ENCODE measurements at regions not wholly inside any gene's neighbourhood (a gene's known extent, or its start where the extent isn't known, plus 50 kb on each side); places are given as distances from the start of the nearest gene placed in this dataset.

DNA sequence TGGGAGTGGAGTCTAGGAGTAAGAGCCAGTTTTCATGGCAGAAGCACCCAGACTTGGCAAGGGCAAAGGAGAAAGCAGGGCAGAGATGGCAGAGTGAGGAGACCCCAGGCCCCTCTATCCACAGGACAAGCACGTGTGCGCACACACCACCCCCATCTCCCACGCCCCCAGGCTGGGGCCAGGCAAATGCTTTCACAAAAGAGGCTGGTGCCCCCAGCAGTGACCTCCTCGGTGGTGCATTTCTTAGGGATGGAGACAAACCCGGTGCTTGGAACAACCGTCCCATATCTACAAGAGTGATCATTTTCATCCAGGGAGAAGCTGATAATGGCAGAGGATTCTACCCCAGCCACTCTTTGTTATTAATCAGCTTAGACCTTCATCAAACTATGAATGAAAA is 62.0 kb downstream of the KCNF1 start:
- TF ChIP-seq RARB (CRISPR knock-in tag; IDR thresholded peaks at IDR 0.05) (no peak), CSRNP3 (CRISPR knock-in tag; IDR thresholded peaks at IDR 0.05) (no peak), ZFP30 (CRISPR knock-in tag; IDR thresholded peaks at IDR 0.05) (no peak), ZNF8 (CRISPR knock-in tag; IDR thresholded peaks at IDR 0.05) (no peak), PPARA (CRISPR knock-in tag; IDR thresholded peaks at IDR 0.05; ENCODE audit: borderline replicate concordance) (no peak), ZNF70 (CRISPR knock-in tag; IDR thresholded peaks at IDR 0.05) (no peak), GLIS3 (CRISPR knock-in tag; IDR thresholded peaks at IDR 0.05) (no peak), ZFP3 (CRISPR knock-in tag; IDR thresholded peaks at IDR 0.05) (no peak)

GRCh38 chr2:10977003-10977402 is 65.3 kb downstream of the KCNF1 start:
- no peak for TF ChIP-seq OSR1 (CRISPR knock-in tag; IDR thresholded peaks at IDR 0.05)
- TF ChIP-seq POU6F1 (CRISPR knock-in tag; IDR thresholded peaks at IDR 0.05; ENCODE audit: borderline replicate concordance, low read depth) = no peak
- no peak for TF ChIP-seq CSDC2 (CRISPR knock-in tag; IDR thresholded peaks at IDR 0.05)
- no peak for TF ChIP-seq ZFP3 (CRISPR knock-in tag; IDR thresholded peaks at IDR 0.05)
- no peak for TF ChIP-seq ESRRG (CRISPR knock-in tag; IDR thresholded peaks at IDR 0.05)
- no peak for TF ChIP-seq TOX (CRISPR knock-in tag; IDR thresholded peaks at IDR 0.05; ENCODE audit: borderline replicate concordance)
- TF ChIP-seq, protein P1, sequence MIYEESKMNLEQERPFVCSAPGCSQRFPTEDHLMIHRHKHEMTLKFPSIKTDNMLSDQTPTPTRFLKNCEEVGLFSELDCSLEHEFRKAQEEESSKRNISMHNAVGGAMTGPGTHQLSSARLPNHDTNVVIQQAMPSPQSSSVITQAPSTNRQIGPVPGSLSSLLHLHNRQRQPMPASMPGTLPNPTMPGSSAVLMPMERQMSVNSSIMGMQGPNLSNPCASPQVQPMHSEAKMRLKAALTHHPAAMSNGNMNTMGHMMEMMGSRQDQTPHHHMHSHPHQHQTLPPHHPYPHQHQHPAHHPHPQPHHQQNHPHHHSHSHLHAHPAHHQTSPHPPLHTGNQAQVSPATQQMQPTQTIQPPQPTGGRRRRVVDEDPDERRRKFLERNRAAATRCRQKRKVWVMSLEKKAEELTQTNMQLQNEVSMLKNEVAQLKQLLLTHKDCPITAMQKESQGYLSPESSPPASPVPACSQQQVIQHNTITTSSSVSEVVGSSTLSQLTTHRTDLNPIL (CRISPR knock-in tag; IDR thresholded peaks at IDR 0.05; ENCODE audit: low read depth) = no peak
- no peak for TF ChIP-seq PPARA (CRISPR knock-in tag; IDR thresholded peaks at IDR 0.05; ENCODE audit: borderline replicate concordance)
- no peak for TF ChIP-seq ARNTL (CRISPR knock-in tag; IDR thresholded peaks at IDR 0.05; ENCODE audit: borderline replicate concordance, low read depth)
- no peak for TF ChIP-seq RARB (CRISPR knock-in tag; IDR thresholded peaks at IDR 0.05)
- TF ChIP-seq TSHZ2 (CRISPR knock-in tag; IDR thresholded peaks at IDR 0.05) = no peak
- no peak for TF ChIP-seq ZFP30 (CRISPR knock-in tag; IDR thresholded peaks at IDR 0.05)
- no peak for TF ChIP-seq SNAI2 (CRISPR knock-in tag; IDR thresholded peaks at IDR 0.05)
- no peak for TF ChIP-seq GLIS3 (CRISPR knock-in tag; IDR thresholded peaks at IDR 0.05)
- TF ChIP-seq, protein P2, sequence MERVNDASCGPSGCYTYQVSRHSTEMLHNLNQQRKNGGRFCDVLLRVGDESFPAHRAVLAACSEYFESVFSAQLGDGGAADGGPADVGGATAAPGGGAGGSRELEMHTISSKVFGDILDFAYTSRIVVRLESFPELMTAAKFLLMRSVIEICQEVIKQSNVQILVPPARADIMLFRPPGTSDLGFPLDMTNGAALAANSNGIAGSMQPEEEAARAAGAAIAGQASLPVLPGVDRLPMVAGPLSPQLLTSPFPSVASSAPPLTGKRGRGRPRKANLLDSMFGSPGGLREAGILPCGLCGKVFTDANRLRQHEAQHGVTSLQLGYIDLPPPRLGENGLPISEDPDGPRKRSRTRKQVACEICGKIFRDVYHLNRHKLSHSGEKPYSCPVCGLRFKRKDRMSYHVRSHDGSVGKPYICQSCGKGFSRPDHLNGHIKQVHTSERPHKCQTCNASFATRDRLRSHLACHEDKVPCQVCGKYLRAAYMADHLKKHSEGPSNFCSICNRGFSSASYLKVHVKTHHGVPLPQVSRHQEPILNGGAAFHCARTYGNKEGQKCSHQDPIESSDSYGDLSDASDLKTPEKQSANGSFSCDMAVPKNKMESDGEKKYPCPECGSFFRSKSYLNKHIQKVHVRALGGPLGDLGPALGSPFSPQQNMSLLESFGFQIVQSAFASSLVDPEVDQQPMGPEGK (CRISPR knock-in tag; IDR thresholded peaks at IDR 0.05; ENCODE audit: borderline replicate concordance) = no peak
- no peak for TF ChIP-seq ZC3H10 (CRISPR knock-in tag; IDR thresholded peaks at IDR 0.05)
- no peak for ATAC-seq

More for the DNA sequence above, 62.0 kb downstream of the KCNF1 start:
- ATAC-seq = no peak

DNA sequence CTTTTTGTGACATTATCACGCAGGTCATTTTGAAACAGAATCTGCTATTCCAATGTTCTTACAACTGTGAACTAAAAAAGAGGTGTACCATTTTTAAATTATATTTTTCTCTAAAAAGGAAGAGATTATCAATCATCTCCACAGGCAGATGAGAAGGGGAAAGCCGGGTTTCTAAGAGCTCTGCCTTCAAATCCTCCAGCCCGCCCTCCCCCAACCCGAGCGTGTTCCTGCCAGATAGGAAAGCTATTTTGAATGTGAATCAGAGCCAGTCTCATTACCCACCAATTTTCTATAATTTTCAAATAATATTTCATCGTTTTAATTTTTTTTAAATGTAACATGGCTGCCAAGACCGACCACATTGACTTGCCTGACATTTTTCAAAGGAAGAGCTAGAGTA is 65.9 kb downstream of the KCNF1 start:
- ATAC-seq = no peak

DNA sequence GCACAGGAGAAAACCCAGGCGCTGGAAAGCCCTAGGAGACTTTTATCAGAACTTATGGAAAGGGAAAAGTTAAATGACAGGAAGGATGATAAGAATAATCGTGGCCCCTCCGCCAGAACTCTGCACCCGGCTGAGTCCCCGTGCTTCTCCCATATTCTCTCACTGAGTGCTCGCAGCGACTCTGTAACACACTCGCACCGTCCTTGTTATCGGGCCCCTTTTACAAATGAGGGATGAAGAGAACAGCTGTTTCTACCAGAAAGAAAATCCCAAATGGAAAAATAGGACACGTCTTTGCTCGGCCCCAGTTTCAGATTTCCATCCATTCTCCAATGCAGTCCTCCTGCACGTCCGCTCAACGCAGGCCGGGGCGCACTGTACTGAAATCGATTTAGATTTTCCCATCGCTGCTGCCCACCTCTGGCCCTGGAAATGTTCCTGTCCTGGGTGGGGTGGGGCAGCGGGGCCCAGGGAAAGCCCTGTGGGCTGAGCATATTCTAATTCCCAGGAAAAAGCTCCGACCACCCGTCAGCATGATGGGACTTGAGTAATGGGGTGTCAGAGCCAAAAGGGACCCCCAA is 66.4 kb downstream of the KCNF1 start:
- no peak for ATAC-seq

More for the DNA sequence above, 65.9 kb downstream of the KCNF1 start:
- TF ChIP-seq ESRRG (CRISPR knock-in tag; IDR thresholded peaks at IDR 0.05) = no peak

More for the DNA sequence above, 66.4 kb downstream of the KCNF1 start:
- TF ChIP-seq TOX (CRISPR knock-in tag; IDR thresholded peaks at IDR 0.05; ENCODE audit: borderline replicate concordance) (no peak), ZFP30 (CRISPR knock-in tag; IDR thresholded peaks at IDR 0.05) (no peak)

Measured in SK-N-SH treated with all-trans-retinoic acid at 6 μM for 48 hours (cell line).